IPS-NIHi7 (cell line): ENCODE measurements at regions not wholly inside any gene's neighbourhood (a gene's known extent, or its start where the extent isn't known, plus 50 kb on each side); places are given as distances from the start of the nearest gene placed in this dataset.
"Not testable (repeated sequence)": the region's sequence is repeated elsewhere in the genome, so short reads cannot be mapped to it uniquely, and the experiment has no call there.

Experiments used
- DNase-seq: peaks from one replicate; pipeline ENCODE4 v3.0.0; 2012; ENCODE audit warnings: mixed read lengths; ENCODE audit errors: extremely low spot score

DNA sequence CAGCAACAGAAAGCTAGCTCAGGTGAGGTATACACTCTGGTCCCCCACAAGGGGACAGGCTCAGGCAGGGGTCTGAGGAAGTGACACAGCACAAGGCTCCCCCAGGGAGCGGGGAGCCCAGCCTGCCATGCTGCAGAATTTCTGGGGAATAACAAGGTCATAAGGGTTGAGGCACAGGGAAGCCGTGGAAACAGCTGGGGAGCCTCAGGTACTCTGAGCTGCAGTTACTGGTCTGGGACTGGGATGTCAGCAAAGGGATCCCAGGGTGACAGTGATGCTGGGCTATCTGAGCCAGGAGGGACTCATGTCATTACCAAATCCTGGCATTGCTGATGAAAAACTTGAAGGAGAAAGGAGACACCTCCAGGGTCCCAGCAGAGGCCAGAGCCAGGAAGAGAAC lies 64.4 kb upstream of the NANOS1 start:
- no peak for DNase-seq

DNA sequence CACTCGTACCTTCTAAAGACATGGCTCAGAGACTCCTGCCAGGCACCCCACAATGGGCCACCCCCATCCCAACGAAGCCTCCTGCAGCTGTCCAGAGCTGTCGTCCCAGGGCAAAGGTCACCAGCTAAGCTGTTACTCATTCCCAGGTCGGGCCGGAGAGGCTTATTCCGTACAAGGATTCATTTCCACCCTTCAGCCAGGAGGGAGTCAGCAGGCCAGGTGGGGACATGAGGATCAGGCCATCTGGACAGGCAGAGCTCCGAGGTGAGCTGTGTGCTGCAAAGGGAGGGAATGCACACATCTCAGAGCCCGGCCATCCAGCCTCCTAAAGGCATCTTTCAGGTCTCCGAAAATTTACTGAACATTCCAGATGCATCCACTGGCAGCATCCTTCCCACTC lies 63.9 kb upstream of the NANOS1 start:
- DNase-seq = no peak

DNA sequence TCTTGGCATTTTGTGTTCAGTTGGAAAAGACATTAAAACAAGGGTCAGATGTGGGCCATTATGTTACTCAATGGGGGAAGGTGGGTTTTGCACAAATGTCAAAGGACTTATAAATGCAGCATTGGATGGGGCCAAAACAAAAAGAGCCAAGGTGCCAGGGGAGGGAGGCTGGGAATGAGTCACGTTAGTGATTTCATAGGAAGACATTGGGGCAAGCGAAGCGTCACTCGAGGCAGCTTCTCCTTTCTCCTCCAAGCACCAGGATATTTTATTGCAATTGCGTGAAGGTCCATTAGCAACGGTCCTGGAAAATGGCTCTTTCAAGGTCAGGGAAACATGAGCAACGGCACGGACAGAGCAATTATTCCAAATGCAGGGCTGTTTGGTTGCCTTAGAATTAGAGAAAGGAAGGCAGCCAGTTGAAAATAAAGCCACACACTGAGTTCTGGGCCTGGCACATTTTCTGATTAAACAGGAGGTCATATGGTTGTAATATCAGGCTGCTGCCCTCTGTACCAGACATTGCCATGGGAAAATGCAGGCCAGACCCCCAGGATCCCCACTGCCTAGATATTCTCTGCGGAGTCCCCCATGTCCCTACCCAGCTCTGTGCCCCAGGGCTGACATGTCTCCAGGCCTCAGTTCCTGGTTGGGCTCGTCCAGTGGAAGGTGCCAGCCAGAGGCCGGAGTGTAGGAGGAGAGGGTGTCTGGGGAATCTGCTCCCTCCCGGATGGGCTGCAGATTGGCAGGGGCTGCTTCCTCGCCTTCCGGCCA lies 63.3 kb upstream of the NANOS1 start:
- DNase-seq = no peak

DNA sequence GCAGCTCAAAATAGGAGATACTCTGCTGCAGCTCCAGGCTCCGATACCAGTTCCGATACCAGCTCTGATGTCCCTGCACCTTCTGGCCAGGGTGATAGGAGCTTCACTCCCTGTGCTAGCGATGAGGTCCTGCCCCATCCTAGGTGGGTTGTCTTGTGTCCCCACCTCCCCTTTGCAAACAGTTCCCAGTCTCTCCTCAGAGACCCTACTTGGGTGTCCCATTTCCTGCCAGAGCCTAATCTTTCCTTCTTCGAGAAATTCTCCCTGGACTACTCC lies 62.7 kb upstream of the NANOS1 start:
- DNase-seq = no peak

DNA sequence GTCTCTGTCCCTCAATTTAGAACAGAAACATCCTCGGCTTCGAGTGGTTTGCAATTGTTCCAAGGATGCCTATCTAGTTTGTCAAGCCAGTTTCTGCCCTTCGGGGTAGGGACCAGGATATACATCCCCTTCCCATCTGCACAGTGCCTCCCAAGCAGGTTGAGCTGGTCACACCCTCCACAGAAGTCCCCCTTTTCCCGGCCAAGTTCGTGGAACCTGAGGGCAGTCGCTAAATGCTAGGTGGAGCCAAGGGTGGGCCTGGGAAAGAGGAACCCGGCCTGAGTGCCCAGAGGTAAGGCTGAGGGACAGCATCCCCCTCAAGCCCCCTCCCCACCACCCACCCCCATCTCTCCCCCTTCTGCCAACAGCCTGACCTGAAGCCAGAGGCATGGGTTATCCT lies 62.4 kb upstream of the NANOS1 start:
- no peak for DNase-seq

DNA sequence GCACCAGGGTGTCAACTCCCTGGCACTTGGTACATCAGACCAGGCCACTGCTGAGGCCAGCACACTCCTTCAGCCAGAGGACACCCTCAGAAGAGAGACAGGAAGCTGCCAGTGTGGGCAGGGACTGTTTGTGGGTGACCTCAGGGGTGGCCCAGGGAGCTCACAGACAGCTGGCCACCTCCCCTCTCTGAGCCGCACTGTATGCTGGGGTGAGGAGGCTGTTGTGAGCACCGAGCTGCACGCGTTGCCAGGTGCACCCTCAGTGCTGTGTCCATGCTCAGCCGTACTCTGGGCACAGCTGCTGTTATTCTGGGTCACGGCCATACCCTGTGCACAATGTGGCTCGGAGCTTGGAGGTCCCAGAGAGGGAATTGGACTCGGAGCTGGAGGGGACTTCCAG lies 61.5 kb upstream of the NANOS1 start:
- no peak for DNase-seq

DNA sequence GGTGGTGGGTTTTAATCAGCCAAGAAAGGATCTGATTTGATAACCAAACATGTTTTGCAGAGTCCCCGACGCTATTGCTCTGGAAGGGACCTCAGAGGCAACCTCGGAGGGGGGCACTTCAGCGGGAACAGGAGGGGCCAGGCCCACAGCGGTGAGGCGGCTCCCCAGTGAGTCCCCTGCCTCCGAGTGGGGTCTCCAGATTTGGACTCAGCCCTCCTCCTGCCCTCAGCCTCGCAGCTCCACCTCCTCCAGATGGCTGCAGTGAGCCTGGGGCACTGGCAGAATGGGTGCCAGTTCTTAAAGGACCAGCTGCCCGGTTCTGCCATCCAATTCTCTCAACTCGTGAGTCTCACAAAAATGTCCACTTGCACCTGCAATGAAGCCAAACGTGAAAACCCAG lies 61.0 kb upstream of the NANOS1 start:
- DNase-seq = no peak

DNA sequence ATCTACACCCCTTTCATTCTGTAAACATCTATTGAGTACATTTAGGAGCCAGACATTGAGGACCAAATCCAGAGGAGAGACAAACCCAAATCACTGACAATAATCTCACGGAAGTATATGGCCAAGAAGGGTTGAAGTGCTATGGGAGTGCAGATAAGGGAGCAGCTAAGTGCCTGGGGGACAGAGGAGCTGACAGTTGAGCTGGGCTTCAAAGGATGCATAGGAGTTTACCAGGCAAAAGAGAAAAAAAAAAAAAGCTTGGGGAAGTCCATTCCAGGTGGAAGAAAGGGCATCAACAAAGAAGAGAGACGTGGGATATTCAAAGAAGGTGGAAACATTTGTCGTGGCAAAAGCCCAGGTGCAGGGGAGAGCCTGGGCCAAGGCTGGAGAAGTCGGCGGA lies 60.5 kb upstream of the NANOS1 start:
- no peak for DNase-seq

DNA sequence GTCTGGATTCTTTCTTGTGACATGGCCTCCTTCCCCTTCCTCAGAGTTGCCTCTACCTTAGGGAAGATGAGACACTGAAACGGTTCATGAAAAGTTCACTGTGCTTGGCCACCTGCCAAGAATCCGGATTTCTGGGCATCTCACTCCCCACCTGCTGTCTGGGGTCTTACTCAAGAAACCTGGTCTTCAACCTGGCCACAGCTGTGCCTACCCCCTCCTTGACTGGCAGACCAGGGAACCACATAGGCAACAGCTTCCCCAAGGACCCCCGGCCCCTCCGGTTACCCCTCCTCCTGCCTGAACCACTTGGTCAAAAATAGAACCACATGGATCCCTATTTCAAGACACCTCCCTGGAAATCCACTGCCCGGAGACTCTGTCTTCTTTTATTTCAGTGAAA lies 58.7 kb upstream of the NANOS1 start:
- no peak for DNase-seq

DNA sequence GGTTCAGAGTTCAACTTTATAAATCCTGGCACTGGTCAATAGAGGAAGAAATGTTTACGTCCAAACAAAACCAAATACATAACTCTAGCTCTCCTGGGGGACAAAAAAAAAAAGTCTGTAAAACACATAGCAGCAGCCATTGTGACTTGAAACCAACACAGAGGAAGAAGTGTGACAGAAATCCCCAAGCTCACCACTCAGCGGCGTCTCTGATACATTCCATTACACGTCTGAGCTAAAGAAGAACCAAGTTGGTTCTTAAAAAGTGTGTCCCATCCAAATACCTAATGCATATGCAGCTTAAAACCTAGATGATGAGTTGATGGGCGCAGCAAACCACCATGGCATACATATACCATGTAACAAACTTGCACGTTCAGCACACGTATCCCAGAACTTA lies 58.3 kb upstream of the NANOS1 start:
- no peak for DNase-seq

DNA sequence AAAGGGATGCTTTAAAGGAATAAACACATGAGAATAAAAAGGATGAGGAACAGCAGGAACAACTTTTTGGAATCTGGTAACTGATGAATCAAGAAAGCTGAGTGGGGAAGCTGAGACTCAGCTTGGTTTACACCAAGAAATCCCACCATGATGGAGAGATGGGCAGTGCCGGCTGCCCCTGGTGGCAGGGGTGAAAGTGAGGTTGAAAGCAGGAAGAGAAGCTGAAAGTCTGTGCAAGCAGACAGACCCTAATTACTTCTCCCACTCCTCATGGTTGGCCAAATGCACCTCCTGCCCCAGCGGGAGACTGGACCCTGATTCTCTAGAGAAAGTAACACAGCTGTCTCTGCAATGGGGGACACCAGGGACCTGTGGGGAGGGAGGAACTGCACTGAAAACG lies 57.6 kb upstream of the NANOS1 start:
- DNase-seq = no peak

DNA sequence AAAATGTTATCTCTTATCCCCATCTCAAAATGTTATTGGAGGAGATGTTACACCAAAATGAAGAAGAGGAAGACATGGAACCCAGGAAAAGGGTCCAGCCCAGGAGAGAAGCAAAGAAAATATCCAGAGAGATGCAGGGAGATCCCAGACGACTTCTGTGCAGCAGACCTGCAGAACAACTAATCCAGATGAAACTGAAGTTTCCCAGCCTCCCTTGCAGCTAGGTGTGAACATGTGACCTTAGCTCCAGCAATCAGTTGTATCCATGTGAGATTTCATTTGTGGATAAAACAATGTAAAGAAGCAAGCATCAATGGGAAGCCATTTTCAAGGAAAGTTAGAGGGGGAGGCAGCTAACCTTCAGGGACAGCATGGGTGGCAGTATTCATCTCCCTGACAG lies 55.8 kb upstream of the NANOS1 start:
- DNase-seq = no peak

DNA sequence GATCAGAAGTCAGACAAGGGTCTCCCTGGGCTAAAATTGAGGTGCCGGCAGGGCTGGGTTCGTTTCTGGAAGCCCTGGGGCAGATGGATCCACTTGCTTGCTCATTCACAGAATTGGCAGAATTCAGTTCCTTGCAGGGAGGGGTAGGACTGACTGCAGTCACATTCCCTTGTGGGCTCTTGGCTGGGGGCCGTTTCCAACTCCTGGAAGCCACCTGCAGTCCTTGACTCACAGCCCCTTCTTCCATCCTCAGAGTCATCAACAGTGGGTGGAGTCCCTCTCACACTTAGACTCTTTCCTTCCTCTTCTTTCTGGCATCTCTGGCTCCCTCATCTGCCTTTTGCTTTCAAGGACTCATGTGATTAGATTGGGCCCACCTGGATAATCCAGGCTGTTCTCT lies 54.6 kb upstream of the NANOS1 start:
- no peak for DNase-seq

DNA sequence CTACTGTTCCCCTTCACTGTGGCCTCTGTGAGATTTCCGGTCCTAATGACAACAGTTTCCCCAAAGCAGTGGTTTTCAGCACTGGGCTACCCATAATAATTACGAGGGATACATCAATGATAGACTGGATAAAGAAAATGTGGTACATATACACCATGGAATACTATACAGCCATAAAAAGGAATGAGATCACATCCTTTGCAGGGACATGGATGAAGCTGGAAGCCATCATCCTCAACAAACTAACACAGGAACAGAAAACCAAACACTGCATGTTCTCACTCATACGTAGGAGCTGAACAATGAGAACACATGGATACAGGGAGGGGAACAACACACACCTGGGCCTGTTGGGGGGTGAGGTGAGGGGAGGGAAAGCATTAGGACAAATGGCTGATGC lies 53.3 kb upstream of the NANOS1 start:
- not testable (repeated sequence) for DNase-seq

DNA sequence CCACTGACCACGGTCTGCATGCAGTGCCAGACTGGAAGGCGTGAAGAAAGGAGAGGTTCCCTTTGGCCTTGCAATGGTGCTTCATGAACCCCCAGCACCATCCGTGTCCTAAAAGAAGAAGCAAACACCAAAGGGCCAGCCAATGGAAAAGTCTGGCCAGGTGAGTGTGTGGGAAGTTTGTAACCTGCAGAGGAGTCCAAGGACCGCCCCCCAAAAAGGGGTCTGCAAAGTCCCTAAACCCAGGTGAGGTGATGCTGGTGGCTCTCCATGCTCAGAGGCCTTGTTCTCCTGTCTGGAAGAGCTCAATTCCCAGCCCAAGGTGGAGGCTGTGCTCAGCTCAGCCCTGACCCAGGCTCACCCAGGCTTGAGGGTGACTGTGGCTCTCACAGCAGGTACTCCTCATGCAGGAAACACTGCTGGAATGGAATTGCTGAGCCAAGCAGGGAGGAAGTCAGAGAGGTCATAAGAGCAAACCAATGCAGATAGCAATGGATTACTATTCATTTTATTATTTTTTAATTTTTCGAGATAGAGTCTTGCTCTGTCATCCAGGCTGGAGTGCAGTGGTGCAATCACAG lies 52.4 kb upstream of the NANOS1 start:
- DNase-seq = no peak

DNA sequence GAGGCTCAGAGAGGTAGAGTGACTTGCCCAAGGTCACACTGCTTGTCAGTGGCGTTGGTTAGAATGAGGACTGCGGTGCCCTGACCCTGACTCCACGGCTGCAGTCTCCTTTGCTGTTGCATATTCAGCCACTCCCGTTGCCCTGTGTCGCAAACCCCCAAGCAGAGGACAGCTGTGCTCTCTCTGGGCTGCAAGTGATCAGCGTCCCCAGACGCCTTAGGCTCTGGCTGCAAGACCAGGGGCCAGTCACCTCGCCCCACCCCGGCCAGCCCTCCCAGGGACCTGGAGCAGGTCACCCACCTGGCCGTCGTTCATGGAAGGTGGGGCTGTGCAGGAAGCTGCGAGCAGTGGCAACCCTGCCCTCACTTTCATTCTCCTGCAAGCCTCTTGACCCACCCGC lies 51.7 kb upstream of the NANOS1 start:
- DNase-seq = no peak

DNA sequence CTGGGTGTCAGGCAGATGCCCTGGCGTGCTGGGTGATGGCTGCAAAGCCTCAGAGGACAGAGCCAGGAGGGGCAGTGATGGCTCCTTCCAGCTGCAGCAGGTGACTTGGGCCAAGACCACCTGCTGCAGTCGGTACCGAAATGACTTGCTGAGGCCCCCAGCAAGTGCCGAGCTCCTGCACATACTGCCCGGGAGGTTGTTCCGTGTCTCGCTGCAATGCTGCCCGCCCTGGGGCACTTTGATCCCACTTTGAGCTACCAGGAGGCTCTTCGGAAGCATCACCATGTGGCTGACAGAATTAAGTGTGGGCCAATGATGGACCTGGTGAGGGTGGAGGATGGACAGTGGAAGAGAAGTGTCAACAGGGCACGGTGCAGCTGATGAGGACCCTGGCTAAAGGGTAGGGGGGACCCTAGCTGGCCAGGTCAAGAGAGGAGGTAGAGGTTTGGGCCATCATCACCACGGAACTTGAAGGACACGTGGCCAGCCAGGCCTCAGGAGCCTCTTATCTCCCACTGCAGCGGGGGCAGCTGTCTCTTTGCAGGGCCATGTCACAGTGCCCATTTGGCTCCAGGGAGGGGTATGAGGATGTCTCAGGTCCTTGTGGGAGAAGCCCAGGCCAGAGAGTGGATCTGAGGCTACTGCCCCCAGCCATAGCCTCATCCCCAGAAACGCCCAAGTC lies 51.1 kb upstream of the NANOS1 start:
- DNase-seq = no peak

DNA sequence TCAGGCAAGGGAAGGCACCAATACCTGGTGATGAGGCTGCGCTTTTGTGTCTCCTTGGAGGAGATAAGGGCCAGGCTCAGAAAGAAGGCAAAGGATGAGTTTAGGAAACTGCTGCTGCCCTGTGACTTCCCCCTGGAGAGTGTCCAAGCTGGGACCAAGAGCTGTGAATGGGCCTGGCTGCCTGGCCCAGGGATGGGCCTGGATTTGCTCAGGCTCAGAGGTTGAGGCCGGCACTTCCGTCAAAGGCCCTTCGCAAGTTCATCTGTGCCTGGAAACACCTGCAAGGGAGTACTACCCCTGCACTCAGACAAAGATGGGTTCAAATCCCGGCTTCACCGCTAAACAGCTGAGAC lies 50.5 kb upstream of the NANOS1 start:
- no peak for DNase-seq

DNA sequence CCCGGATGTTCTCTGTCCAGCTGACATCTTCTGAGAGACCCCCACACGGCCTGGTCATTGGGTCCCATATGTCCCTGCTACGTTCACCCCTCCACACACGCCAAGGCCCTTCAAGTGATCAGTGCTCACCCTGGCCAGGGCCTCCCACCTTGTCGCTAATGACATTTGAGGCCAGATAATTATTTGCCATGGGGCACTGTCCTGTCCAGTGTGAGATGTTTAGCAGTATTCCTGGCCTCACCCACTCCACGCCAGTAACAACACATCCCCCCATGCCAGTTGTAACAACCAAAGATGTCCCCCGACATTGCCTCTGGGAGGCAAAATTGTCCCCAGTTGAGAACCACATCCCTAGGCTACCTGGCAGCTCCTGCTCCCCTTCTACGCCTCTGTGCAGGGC lies 49.9 kb upstream of the NANOS1 start:
- DNase-seq = no peak
